HepG2 (cell line): ENCODE measurements at regions not wholly inside any gene's neighbourhood (a gene's known extent, or its start where the extent isn't known, plus 50 kb on each side); places are given as distances from the start of the nearest gene placed in this dataset.

Source experiments
- ATAC-seq: fragments of 200-7000 bp; cut with Tn5 transposase; 3 replicates; pipeline ENCODE4 v1.9.1; 2020; ENCODE audit warnings: mild to moderate bottlenecking, moderate library complexity
- BruUV-seq: library from RNA; stranded (reverse); fragments of 400-500 nt; replicated peaks from 2 replicates; lab custom pipeline; 2021; lab: Mats Ljungman, UMichigan
- CTCF ChIA-PET: fragments of 300-600 bp; formaldehyde crosslinking; extraction: SDS; loops from one replicate; lab custom pipeline; 2021; ENCODE audit warnings: low total read pairs, inconsistent platforms, low intra/inter-chr PET ratio; lab: Yijun Ruan, JAX
- POLR2A ChIA-PET: fragments of 350-600 bp; sonication (Branson Sonifier 250); formaldehyde crosslinking; loops from one replicate; lab custom pipeline; 2020; ENCODE audit warnings: antibody characterized with exemption, inconsistent platforms; lab: Yijun Ruan, JAX
- DNase-seq: peaks from one replicate; pipeline ENCODE4 v3.0.0-alpha.2; 2015; ENCODE audit warnings: low spot score
- FAIRE-seq: peaks from 3 replicates; lab custom pipeline; 2011; peaks lifted over from hg19 to GRCh38; lab: Jason Lieb, UNC
- H2AFZ ChIP-seq: one replicate; pipeline ENCODE4 v1.6.1; 2011; ENCODE audit warnings: low read length, inconsistent platforms
- H3K27ac ChIP-seq: fragments of 300-600 bp; 3 replicates; pipeline ENCODE4 v1.8.0; 2011; ENCODE audit warnings: mixed run types, mild to moderate bottlenecking, mixed read lengths, low read length, inconsistent platforms; ENCODE audit not compliant: insufficient read depth; ENCODE audit errors: extremely low read length
- H3K27me3 ChIP-seq, 2 experiments: fragments of 200-600 bp in 1 of 2; 2 replicates in 1 of 2; 3 replicates in 1 of 2; pipeline versions ENCODE4 v1.6.0 to v1.8.0; 2011; ENCODE audit warnings: low read length in 2 of 2, mild to moderate bottlenecking in 2 of 2, moderate library complexity in 2 of 2, inconsistent platforms in 1 of 2; ENCODE audit not compliant: insufficient read depth in 2 of 2, control insufficient read depth in 1 of 2
- H3K36me3 ChIP-seq, 2 experiments: fragments of 200-600 bp in 1 of 2; replicated peaks in 1 of 2; 2 replicates in 1 of 2; 3 replicates in 1 of 2; pipeline versions ENCODE4 v1.5.1 to v1.8.0; 2011; ENCODE audit warnings: low read length in 2 of 2, inconsistent platforms in 1 of 2; ENCODE audit not compliant: insufficient read depth in 2 of 2, control insufficient read depth in 1 of 2
- H3K4me1 ChIP-seq: 2 replicates; pipeline ENCODE4 v1.5.1; 2012; ENCODE audit warnings: low read length, inconsistent platforms; ENCODE audit not compliant: insufficient read depth
- H3K4me2 ChIP-seq: 2 replicates; pipeline ENCODE4 v1.6.0; 2011; ENCODE audit warnings: low read depth, low read length, inconsistent platforms
- H3K4me3 ChIP-seq, 3 experiments: fragments of 200-600 bp in 1 of 3; sonication (generic), shearing (Covaris generic) in 1 of 3; replicated peaks in 1 of 3; 2 replicates each; pipeline ENCODE4 v1.5.1; 2011 to 2016; ENCODE audit warnings: low read length in 3 of 3, inconsistent platforms in 2 of 3, low read depth in 2 of 3, mild to moderate bottlenecking in 2 of 3, control low read depth in 1 of 3, mixed read lengths in 1 of 3; ENCODE audit not compliant: insufficient read depth in 1 of 3
- H3K79me2 ChIP-seq: one replicate; pipeline ENCODE4 v1.6.1; 2011; ENCODE audit warnings: low read length, inconsistent platforms; ENCODE audit not compliant: insufficient read depth
- H3K9ac ChIP-seq: 2 replicates; pipeline ENCODE4 v1.6.0; 2011; ENCODE audit warnings: mild to moderate bottlenecking, low read depth, low read length, inconsistent platforms; ENCODE audit not compliant: insufficient read depth
- H3K9me3 ChIP-seq: 2 replicates; pipeline ENCODE4 v1.5.1; 2012; ENCODE audit warnings: mild to moderate bottlenecking, low read length
- H4K20me1 ChIP-seq: 2 replicates; pipeline ENCODE4 v1.6.0; 2011; ENCODE audit warnings: inconsistent platforms, mild to moderate bottlenecking, low read length, moderate library complexity; ENCODE audit not compliant: insufficient read depth
- CBX1 ChIP-seq: IDR thresholded peaks from one replicate; pipeline ENCODE4 v1.6.1; 2016; ENCODE audit warnings: antibody characterized with exemption, low read depth
- HINFP ChIP-seq: sonication (generic); formaldehyde crosslinking; IDR thresholded peaks from 2 replicates; pipeline ENCODE4 v1.4.0; 2020; ENCODE audit warnings: low read depth, mild to moderate bottlenecking, missing genetic modification reagents
- KLF11 ChIP-seq: IDR thresholded peaks from 2 replicates; pipeline ENCODE4 v1.6.1; 2016; ENCODE audit warnings: missing compliant biosample characterization
- KLF15 ChIP-seq: sonication (generic); formaldehyde crosslinking; IDR thresholded peaks from 2 replicates; pipeline ENCODE4 v1.8.1; 2023; ENCODE audit warnings: borderline replicate concordance, mild to moderate bottlenecking, inconsistent platforms, missing genetic modification reagents, mixed read lengths
- MTF1 ChIP-seq: sonication (generic); formaldehyde crosslinking; IDR thresholded peaks from 2 replicates; pipeline ENCODE4 v1.5.0; 2020; ENCODE audit warnings: missing genetic modification reagents
- NFE2L2 ChIP-seq: fragments of 150-350 bp; IDR thresholded peaks from 2 replicates; pipeline ENCODE4 v1.6.1; 2014; ENCODE audit warnings: low read length
- PHF8 ChIP-seq: sonication (generic); formaldehyde crosslinking; IDR thresholded peaks from 2 replicates; pipeline ENCODE4 v1.5.0; 2020; ENCODE audit warnings: missing genetic modification reagents
- POGK ChIP-seq: sonication (generic); formaldehyde crosslinking; conservative IDR thresholded peaks from 2 replicates; pipeline ENCODE4 v1.8.0; 2022; ENCODE audit warnings: mild to moderate bottlenecking, moderate library complexity, missing genetic modification reagents
- POLR2G ChIP-seq: fragments of 200-400 bp; formaldehyde crosslinking; IDR thresholded peaks from 2 replicates; pipeline ENCODE4 v1.6.1; 2018; ENCODE audit warnings: mild to moderate bottlenecking, low read depth, low read length, moderate library complexity
- SMYD3 ChIP-seq: sonication (generic); formaldehyde crosslinking; IDR thresholded peaks from 2 replicates; pipeline ENCODE4 v1.8.1; 2023; ENCODE audit warnings: mild to moderate bottlenecking, missing genetic modification reagents
- SSRP1 ChIP-seq: IDR thresholded peaks from 2 replicates; pipeline ENCODE4 v1.6.1; 2016; ENCODE audit warnings: control low read depth
- TEAD3 ChIP-seq: optimal IDR thresholded peaks from 2 replicates; pipeline ENCODE3; 2016; ENCODE audit warnings: borderline replicate concordance
- TFAP4 ChIP-seq: sonication (generic); IDR thresholded peaks from 2 replicates; pipeline ENCODE4 v1.6.1; 2016; ENCODE audit warnings: low read depth, borderline replicate concordance
- ZBTB49 ChIP-seq: sonication (generic); formaldehyde crosslinking; IDR thresholded peaks from 2 replicates; pipeline ENCODE4 v1.4.0; 2020; ENCODE audit warnings: missing genetic modification reagents, borderline replicate concordance
- ZNF614 ChIP-seq: IDR thresholded peaks from 2 replicates; pipeline ENCODE4 v1.6.1; 2018; ENCODE audit warnings: missing biosample characterization, missing genetic modification reagents, inconsistent platforms, borderline replicate concordance
- ZNF691 ChIP-seq: sonication (generic); formaldehyde crosslinking; IDR thresholded peaks from 2 replicates; pipeline ENCODE4 v1.4.0; 2020; ENCODE audit warnings: missing genetic modification reagents, low read depth, mild to moderate bottlenecking, borderline replicate concordance
- ZNF776 ChIP-seq: sonication (generic); formaldehyde crosslinking; IDR thresholded peaks from 2 replicates; pipeline ENCODE4 v1.4.0; 2020; ENCODE audit warnings: mild to moderate bottlenecking, missing genetic modification reagents
- WGBS: methylation state at CpG from one replicate; pipeline ENCODE4 v1.1.6; 2017; ENCODE audit warnings: low lambda C conversion rate; 5-methylcytosine and 5-hydroxymethylcytosine counted together
- in situ Hi-C: cut with HindIII; loops from 2 replicates; pipeline ENCODE4 v1.10.0; 2017; ENCODE audit warnings: low pct_unique_long_range_greater_than_20kb; ENCODE audit not compliant: extremely low pct_ligation_motif_present
- intact Hi-C: fragments of 100-400 bp; cut with micrococcal nuclease; formaldehyde crosslinking; loops from one replicate; pipeline ENCODE4 v1.10.0; 2022; ENCODE audit not compliant: unreplicated experiment

- no peak overlapping the region for H3K9ac ChIP-seq
- intact Hi-C loops = no loop called here
- no peak overlapping the region for H3K27ac ChIP-seq
- no peaks in the 10 kb centered on the region for H3K27me3 ChIP-seq
- ChIA-PET POLR2A (no interaction called here), CTCF (no interaction called here)
- FAIRE-seq = no peak
- no peaks in the 10 kb centered on the region for H4K20me1 ChIP-seq
- no peak overlapping the region for H3K4me2 ChIP-seq
- H3K79me2 ChIP-seq = no peaks in the 10 kb centered on the region
- no peak overlapping the region for H2AFZ ChIP-seq
- BruUV-seq = no TSS peak
- H3K9me3 ChIP-seq = no peaks in the 10 kb centered on the region
- no peak for DNase-seq
- H3K4me3 ChIP-seq = no peak overlapping the region
- ATAC-seq = no peak
- no peaks in the 10 kb centered on the region for H3K4me1 ChIP-seq
- H3K36me3 ChIP-seq = no peaks in the 10 kb centered on the region
- in situ Hi-C loops = no loop called here
- WGBS = under 1% methylated on average over 7 of the region's 7 CpGs
- TF ChIP-seq KLF15 (CRISPR knock-in tag) (no peak), SMYD3 (no peak), MTF1 (no peak), SSRP1 (CRISPR knock-in tag) (no peak), ZNF691 (CRISPR knock-in tag) (no peak), PHF8 (CRISPR knock-in tag) (no peak), ZNF776 (CRISPR knock-in tag) (no peak), KLF11 (CRISPR knock-in tag) (no peak), ZNF614 (CRISPR knock-in tag) (no peak), CBX1 (no peak), HINFP (CRISPR knock-in tag) (no peak), POLR2G (no peak), POGK (CRISPR knock-in tag) (no peak), TEAD3 (CRISPR knock-in tag) (no peak), TFAP4 (no peak), NFE2L2 (no peak), ZBTB49 (CRISPR knock-in tag) (no peak)
Observed at GRCh38 chr12:60252359-60253096, 656.7 kb downstream of the SLC16A7 start.
